Tibial artery (tissue), 4 donors: ENCODE measurements at regions not wholly inside any gene's neighbourhood (a gene's known extent, or its start where the extent isn't known, plus 50 kb on each side); places are given as distances from the start of the nearest gene placed in this dataset.
A peak's percentile ranks its signal among the peaks of the same experiment; 100 is the strongest.

Experiments used
- DNase-seq, 2 donors: peaks; one replicate each; pipeline ENCODE4 v3.0.0-alpha.2; 2019
- H3K27ac ChIP-seq, 2 donors: fragments of 200-600 bp; sonication (generic) in 1 of 2; 1 replicate in 1 of 2; 2 replicates in 1 of 2; pipeline ENCODE4 v1.5.1; 2018 to 2019; ENCODE audit warnings: mild to moderate bottlenecking in 1 of 2
- H3K27me3 ChIP-seq, 2 donors: fragments of 200-600 bp; sonication (generic) in 1 of 2; one replicate each; pipeline versions ENCODE4 v1.5.1 to v1.6.0; 2016 to 2019
- H3K36me3 ChIP-seq, 3 donors: fragments of 200-600 bp; sonication (generic) in 2 of 3; one replicate each; pipeline ENCODE4 v1.5.1; 2016 to 2019; ENCODE audit warnings: mild to moderate bottlenecking in 2 of 3
- H3K4me1 ChIP-seq, 4 donors: fragments of 200-600 bp; sonication (generic) in 2 of 4; 1 replicate in 3 of 4; 2 replicates in 1 of 4; pipeline ENCODE4 v1.5.1; 2016 to 2019
- H3K4me3 ChIP-seq, 2 donors: fragments of 200-600 bp; sonication (generic) in 1 of 2; 1 replicate in 1 of 2; 2 replicates in 1 of 2; pipeline ENCODE4 v1.5.1; 2018 to 2019; ENCODE audit warnings: mild to moderate bottlenecking in 2 of 2
- H3K9me3 ChIP-seq, 3 donors: fragments of 200-600 bp; sonication (generic) in 1 of 3; one replicate each; pipeline ENCODE4 v1.5.1; 2016 to 2019
- intact Hi-C: fragments of 100-400 bp; cut with DNase I; formaldehyde crosslinking; loops from one replicate; pipeline ENCODE4 v1.15.0; 2023; ENCODE audit warnings: low total_unique reads
- TF ChIP-seq, protein P1 (sequence below), 2 experiments: fragments of 200-600 bp in 1 of 2; fragments of 450-650 bp in 1 of 2; IDR thresholded peaks; one replicate each; pipeline ENCODE4 v1.5.1; 2017 to 2019; ENCODE audit warnings: antibody characterized with exemption in 2 of 2, mild to moderate bottlenecking in 1 of 2, moderate library complexity in 1 of 2

DNA sequence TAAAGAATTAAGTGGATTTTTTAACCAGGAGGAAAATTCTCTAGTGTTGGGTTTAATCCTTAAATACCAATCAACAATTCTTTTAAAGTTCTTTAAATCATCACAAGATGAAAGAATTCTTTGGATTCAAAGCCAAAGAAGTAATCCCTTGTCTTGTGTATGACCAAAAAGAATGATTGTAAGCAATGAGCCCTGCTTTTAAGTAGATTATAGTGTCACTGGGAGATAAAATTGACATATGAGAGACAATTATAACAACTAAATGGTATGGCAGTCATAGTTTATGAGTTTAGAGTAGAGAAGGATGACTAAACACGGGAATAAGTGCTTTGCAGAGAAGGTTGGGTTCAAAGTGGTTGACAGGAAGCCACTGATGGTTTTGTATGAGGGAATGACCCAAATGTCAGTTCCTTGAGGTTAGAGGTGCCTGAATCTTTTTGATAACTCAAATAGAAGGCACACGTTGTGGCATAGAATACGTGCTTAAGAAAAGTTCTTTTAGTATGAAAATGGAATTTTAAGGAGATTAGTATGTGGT is 199.6 kb upstream of the TCF4 start:
- Histone ChIP-seq H3K36me3 (no peaks in the 10 kb centered on the region), H3K27ac (no peak overlapping the region), H3K4me3 (no peak overlapping the region), H3K4me1 (no peaks in the 10 kb centered on the region), H3K27me3 (no peaks in the 10 kb centered on the region), H3K9me3 (no peaks in the 10 kb centered on the region)
- TF ChIP-seq, protein P1, sequence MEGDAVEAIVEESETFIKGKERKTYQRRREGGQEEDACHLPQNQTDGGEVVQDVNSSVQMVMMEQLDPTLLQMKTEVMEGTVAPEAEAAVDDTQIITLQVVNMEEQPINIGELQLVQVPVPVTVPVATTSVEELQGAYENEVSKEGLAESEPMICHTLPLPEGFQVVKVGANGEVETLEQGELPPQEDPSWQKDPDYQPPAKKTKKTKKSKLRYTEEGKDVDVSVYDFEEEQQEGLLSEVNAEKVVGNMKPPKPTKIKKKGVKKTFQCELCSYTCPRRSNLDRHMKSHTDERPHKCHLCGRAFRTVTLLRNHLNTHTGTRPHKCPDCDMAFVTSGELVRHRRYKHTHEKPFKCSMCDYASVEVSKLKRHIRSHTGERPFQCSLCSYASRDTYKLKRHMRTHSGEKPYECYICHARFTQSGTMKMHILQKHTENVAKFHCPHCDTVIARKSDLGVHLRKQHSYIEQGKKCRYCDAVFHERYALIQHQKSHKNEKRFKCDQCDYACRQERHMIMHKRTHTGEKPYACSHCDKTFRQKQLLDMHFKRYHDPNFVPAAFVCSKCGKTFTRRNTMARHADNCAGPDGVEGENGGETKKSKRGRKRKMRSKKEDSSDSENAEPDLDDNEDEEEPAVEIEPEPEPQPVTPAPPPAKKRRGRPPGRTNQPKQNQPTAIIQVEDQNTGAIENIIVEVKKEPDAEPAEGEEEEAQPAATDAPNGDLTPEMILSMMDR (IDR thresholded peaks at IDR 0.05), result no peak
- intact Hi-C loops, result loop anchor here (10.0 kb wide), 2 partner anchors 373 to 553 kb away; no protein-coding TSS in a partner anchor
- DNase-seq, result no peak

DNA sequence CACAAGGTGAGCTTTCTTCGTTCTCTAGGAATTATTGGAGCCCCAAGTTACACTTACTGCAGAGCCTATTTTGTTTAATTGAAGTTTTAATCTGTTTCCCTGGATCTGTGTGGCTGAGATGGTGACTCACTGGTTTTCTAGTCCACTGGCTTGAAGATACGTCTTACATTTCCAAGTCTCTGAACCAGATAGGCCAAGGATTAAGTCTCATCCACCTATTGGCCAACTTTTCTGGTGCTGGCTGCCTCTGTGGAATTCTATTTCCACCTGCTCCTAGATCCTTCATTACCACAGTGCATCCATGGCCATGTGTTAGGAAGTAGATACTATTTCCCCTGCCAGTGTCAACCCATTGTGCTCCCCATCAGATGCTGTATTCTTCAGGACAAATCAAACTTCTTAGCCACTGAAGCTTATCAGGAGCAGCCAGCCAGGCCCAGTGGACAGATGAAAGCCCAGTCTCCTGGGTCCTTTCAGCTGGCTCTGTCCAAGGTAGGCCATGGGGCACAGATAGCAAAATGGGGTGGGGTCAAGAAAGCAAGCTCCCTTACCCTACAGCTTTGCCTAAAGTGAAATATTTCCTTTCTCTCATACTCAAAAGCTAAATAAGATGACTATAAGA is 198.8 kb upstream of the TCF4 start:
- Histone ChIP-seq H3K27ac (no peak overlapping the region), H3K9me3 (no peaks in the 10 kb centered on the region), H3K4me1 (no peaks in the 10 kb centered on the region), H3K27me3 (no peaks in the 10 kb centered on the region), H3K36me3 (no peaks in the 10 kb centered on the region), H3K4me3 (no peak overlapping the region)
- intact Hi-C loops, result loop anchor here (10.0 kb wide), 2 partner anchors 372 to 552 kb away; no protein-coding TSS in a partner anchor
- TF ChIP-seq, protein P1 (IDR thresholded peaks at IDR 0.05), result no peak
- DNase-seq, result no peak

DNA sequence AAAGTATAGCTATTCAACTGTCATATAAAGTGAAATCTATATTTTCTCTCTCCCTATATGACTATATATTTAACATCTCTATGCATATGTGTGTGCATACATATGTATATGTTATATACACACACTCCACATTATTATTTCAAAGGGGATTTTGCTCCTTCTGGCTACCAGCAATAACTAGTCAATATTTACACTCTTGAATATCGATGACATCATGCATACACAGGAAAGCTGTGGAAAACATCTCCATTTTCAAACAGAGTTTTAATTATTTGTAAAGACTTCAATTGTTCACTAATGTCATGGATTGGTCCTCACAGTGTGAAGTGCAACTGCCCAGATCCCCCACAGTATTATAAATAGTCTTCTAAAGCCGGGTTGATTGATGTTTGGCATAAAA is 195.9 kb upstream of the TCF4 start:
- TF ChIP-seq, protein P1 (IDR thresholded peaks at IDR 0.05), result no peak
- no peak overlapping the region for H3K4me3 ChIP-seq
- intact Hi-C loops, result loop anchor here (10.0 kb wide), 2 partner anchors 369 to 549 kb away; no protein-coding TSS in a partner anchor

DNA sequence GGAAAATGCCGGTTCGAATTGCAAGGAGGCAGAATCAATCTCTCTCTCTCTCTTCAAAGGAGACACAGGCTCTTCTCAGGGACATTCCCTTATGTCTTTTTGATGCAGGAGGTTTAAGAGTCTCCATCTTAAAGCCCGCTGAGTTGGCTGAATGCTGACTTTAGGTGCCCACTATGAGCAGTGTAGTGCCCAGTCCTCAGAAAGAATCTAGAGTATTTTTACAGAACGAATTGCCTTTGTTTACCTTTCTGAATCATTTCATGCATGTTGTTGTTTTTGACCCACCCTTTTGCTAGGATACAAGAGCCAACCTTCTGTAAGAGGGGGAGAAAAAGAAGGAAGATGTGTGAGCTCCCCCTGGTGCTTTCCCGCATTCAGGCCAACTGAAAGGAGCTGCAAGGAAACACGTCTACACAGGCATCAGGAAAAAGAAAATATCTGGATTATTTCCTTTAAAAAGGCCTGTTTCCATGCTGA is 193.5 kb upstream of the TCF4 start:
- H3K27ac ChIP-seq, result no peak overlapping the region

More for the DNA sequence above, 195.9 kb upstream of the TCF4 start:
- Histone ChIP-seq H3K4me1 (peaks cover 0 to 15% (median 10%) of the 10 kb centered on the region in 4 donors), H3K9me3 (no peaks in the 10 kb centered on the region), H3K27me3 (peaks cover 3 to 14% of the 10 kb centered on the region in 2 donors), H3K27ac (no peak overlapping the region), H3K36me3 (no peaks in the 10 kb centered on the region)
- no peak for DNase-seq

DNA sequence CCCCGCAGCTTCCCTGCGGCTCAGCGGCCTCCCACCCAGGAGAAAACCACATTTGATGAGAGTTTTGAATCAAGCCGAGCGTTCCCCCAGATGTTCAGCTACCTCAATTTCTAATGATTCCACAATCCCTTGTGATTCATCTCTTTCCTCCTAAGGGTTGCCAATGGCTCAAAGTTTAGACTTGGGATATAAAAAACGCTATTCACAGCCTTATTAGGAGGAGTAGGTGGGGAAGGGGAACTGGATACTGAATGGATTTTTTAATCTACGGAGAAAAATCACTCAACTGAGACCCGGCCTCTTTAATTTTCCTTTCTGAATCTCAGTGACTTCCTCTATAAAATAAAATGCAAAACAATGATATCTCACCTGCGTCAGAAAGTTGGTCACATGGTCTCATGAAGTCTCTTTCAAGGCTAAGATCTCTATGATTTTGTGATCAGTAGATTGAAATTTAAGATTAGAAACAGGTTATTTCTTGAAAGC is 192.6 kb upstream of the TCF4 start:
- H3K4me1 ChIP-seq, result peaks cover 0 to 15% (median 10%) of the 10 kb centered on the region in 4 donors
- peaks cover 3 to 14% of the 10 kb centered on the region in 2 donors for H3K27me3 ChIP-seq
- peak overlapping the region; percentile 48 to 61 for H3K4me3 ChIP-seq
- intact Hi-C loops, result loop anchor here (10.0 kb wide), 2 partner anchors 366 to 546 kb away; no protein-coding TSS in a partner anchor
- TF ChIP-seq, protein P1 (IDR thresholded peaks at IDR 0.05), result no peak
- no peaks in the 10 kb centered on the region for H3K9me3 ChIP-seq
- no peak for DNase-seq
- H3K27ac ChIP-seq, result no peak overlapping the region
- H3K36me3 ChIP-seq, result no peaks in the 10 kb centered on the region

More for the DNA sequence above, 193.5 kb upstream of the TCF4 start:
- peaks cover 3 to 14% of the 10 kb centered on the region in 2 donors for H3K27me3 ChIP-seq
- TF ChIP-seq, protein P1 (IDR thresholded peaks at IDR 0.05), result peak; percentile 38 to 41
- no peaks in the 10 kb centered on the region for H3K36me3 ChIP-seq
- no peak for DNase-seq
- H3K4me1 ChIP-seq, result peaks cover 0 to 15% (median 10%) of the 10 kb centered on the region in 4 donors
- intact Hi-C loops, result loop anchor here (10.0 kb wide), 2 partner anchors 367 to 547 kb away; no protein-coding TSS in a partner anchor
- no peak overlapping the region for H3K4me3 ChIP-seq
- H3K9me3 ChIP-seq, result no peaks in the 10 kb centered on the region
